GM13976 (cell line): ENCODE measurements at regions not wholly inside any gene's neighbourhood (a gene's known extent, or its start where the extent isn't known, plus 50 kb on each side); places are given as distances from the start of the nearest gene placed in this dataset.
"Not testable (repeated sequence)": the region's sequence is repeated elsewhere in the genome, so short reads cannot be mapped to it uniquely, and the experiment has no call there.

ENCODE experiments used
- DNase-seq: peaks from one replicate; pipeline ENCODE4 v3.0.0; 2012; ENCODE audit warnings: low spot score
- CTCF ChIP-seq: IDR thresholded peaks from 2 replicates; pipeline ENCODE4 v1.5.1; 2012; ENCODE audit warnings: borderline replicate concordance, mild to moderate bottlenecking; ENCODE audit not compliant: insufficient read depth; ENCODE audit errors: extremely low read depth, missing control alignments, control extremely low read depth
- in situ Hi-C: fragments of 300-500 bp; cut with MboI; formaldehyde crosslinking; loops from one replicate; pipeline ENCODE4 v1.12.0; 2022; ENCODE audit warnings: low sequenced_read_pairs, mixed read lengths, inconsistent platforms; ENCODE audit not compliant: unreplicated experiment

- no peak for DNase-seq
- no peak for TF ChIP-seq CTCF
- in situ Hi-C loops: no loop called here
Measured at GRCh38 chr16:88309174-88309907, 73.4 kb upstream of the ZNF469 start.

- peak; percentile 19 for TF ChIP-seq CTCF
- in situ Hi-C loops: no loop called here
- no peak for DNase-seq
Measured at GRCh38 chr16:88309908-88310265, 72.9 kb upstream of the ZNF469 start.

GRCh38 chr16:88310796-88311605, 71.8 kb upstream of the ZNF469 start:
- DNase-seq: no peak
- in situ Hi-C loops: no loop called here
- no peak for TF ChIP-seq CTCF

GRCh38 chr16:88311860-88312259, 70.9 kb upstream of the ZNF469 start:
- in situ Hi-C loops, DNase-seq: not testable (repeated sequence)

GRCh38 chr16:88312732-88313131, 70.0 kb upstream of the ZNF469 start:
- DNase-seq: no peak
- no peak for TF ChIP-seq CTCF
- in situ Hi-C loops: no loop called here

- TF ChIP-seq CTCF: no peak
- DNase-seq: no peak
- in situ Hi-C loops: no loop called here
Measured at GRCh38 chr16:88314991-88315542, 67.7 kb upstream of the ZNF469 start.
